Stimulated activated naive CD8-positive, alpha-beta T cell treated with anti-CD3 and anti-CD28 coated beads, Interleukin-15, amount 100 ng/mL, for 72 hours (primary cell): ENCODE measurements at regions not wholly inside any gene's neighbourhood (a gene's known extent, or its start where the extent isn't known, plus 50 kb on each side); places are given as distances from the start of the nearest gene placed in this dataset.

Experiments
- ATAC-seq: fragments of 150-1000 bp; cut with Tn5 transposase; 2 replicates; pipeline ENCODE4 v1.10.0; 2021; ENCODE audit warnings: mild to moderate bottlenecking, moderate library complexity
- DNase-seq, 2 donors: peaks; one replicate each; pipeline ENCODE4 v3.0.0; 2021 to 2022
- H3K27ac Mint-ChIP-seq, 2 donors: one replicate each; pipeline ENCODE4 v1.8.0; 2022; ENCODE audit warnings: mild to moderate bottlenecking in 2 of 2, mixed read lengths in 2 of 2, moderate library complexity in 2 of 2
- H3K27me3 Mint-ChIP-seq: one replicate; pipeline ENCODE4 v1.8.0; 2022; ENCODE audit warnings: mixed read lengths
- H3K4me1 Mint-ChIP-seq: one replicate; pipeline ENCODE4 v1.8.0; 2022; ENCODE audit warnings: mild to moderate bottlenecking, mixed read lengths
- H3K4me3 Mint-ChIP-seq, 2 donors: one replicate each; pipeline ENCODE4 v1.8.0; 2022; ENCODE audit warnings: mild to moderate bottlenecking in 2 of 2, mixed read lengths in 2 of 2, moderate library complexity in 1 of 2
- H3K9me3 Mint-ChIP-seq, 2 donors: one replicate each; pipeline ENCODE4 v1.8.0; 2022; ENCODE audit warnings: mixed read lengths in 2 of 2

GRCh38 chr4:79233820-79234219 is 92.0 kb downstream of the NAA11 start:
- DNase-seq = no peak
- Mint-ChIP-seq H3K4me3 (no peak overlapping the region), H3K27me3 (no peaks in the 10 kb centered on the region), H3K27ac (no peak overlapping the region), H3K4me1 (no peaks in the 10 kb centered on the region), H3K9me3 (no peaks in the 10 kb centered on the region)
- ATAC-seq = no peak

GRCh38 chr4:79232540-79232939 is 93.3 kb downstream of the NAA11 start:
- Mint-ChIP-seq H3K27me3 (no peaks in the 10 kb centered on the region), H3K27ac (no peak overlapping the region), H3K4me1 (no peaks in the 10 kb centered on the region), H3K4me3 (no peak overlapping the region), H3K9me3 (peaks cover 0 to 2% of the 10 kb centered on the region in 2 donors)
- ATAC-seq (no peak), DNase-seq (no peak)

DNA sequence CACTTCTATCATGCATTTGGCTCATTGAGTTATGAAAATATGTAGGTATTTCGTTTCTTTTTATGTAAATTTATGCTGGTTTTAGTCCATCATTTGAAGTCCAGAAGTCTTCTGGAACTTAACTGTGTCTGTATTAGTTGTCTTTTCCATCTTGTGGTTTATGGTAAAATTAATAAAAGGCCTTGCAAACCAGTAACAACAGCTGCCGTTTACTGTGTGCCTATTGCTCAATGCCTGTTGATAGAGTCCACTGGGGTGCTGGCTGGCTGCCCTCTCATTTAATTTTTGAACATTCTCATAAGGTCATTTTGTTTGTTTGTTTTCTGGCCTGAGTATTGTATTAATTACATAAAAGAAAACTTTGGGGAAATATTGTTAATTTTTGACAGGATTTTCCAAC is 98.0 kb downstream of the NAA11 start:
- Mint-ChIP-seq H3K27me3 (no peaks in the 10 kb centered on the region), H3K27ac (no peak overlapping the region), H3K4me3 (no peak overlapping the region), H3K9me3 (peaks cover 0 to 8% of the 10 kb centered on the region in 2 donors), H3K4me1 (no peaks in the 10 kb centered on the region)
- no peak for DNase-seq
- ATAC-seq = no peak

DNA sequence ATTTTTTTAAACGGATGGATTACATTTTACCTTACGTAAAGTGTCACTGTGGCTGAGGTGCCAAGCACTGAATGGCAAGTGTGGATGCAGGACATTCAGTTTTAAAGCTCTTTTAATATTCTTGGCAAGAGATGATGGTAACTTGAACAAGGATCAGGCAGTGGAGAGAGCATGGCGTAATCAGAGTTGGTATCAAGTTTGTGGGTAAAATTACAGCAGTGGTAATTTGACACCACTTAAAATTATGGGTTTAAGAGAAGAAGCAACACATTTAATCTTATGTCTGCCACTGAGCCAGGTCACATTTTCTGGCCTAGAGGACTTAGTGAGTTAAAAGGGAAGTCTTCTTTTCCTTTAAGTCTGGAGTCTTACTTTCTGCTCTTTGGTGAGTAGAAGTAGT is 100.5 kb downstream of the NAA11 start:
- Mint-ChIP-seq H3K9me3 (peaks cover 0 to 8% of the 10 kb centered on the region in 2 donors), H3K27me3 (no peaks in the 10 kb centered on the region), H3K4me3 (no peak overlapping the region), H3K4me1 (no peaks in the 10 kb centered on the region), H3K27ac (no peak overlapping the region)
- no peak for DNase-seq
- no peak for ATAC-seq

DNA sequence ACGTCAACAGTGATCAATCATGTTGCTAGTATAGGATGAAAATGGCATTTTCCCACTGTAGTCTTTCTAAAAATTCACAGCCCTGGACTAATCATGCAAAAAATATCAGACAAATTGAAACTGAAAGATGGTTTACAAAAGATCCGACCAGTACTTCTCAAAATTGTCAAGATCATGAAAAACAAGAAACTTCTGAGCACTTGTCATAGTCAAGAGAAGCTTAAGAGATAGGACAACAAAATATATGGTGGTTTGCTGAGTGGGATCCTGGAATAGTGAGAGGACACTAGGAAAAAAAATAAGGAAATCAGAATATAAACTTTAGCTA is 101.1 kb downstream of the NAA11 start:
- Mint-ChIP-seq H3K27ac (no peak overlapping the region), H3K4me1 (no peaks in the 10 kb centered on the region), H3K27me3 (no peaks in the 10 kb centered on the region), H3K4me3 (no peak overlapping the region), H3K9me3 (peaks cover 0 to 11% of the 10 kb centered on the region in 2 donors)
- ATAC-seq (no peak), DNase-seq (no peak)

GRCh38 chr4:79223993-79224776 is 101.7 kb downstream of the NAA11 start:
- no peak for DNase-seq
- Mint-ChIP-seq H3K27me3 (no peaks in the 10 kb centered on the region), H3K4me3 (no peak overlapping the region), H3K27ac (no peak overlapping the region), H3K9me3 (peaks cover 0 to 16% of the 10 kb centered on the region in 2 donors), H3K4me1 (no peaks in the 10 kb centered on the region)
- ATAC-seq = no peak

DNA sequence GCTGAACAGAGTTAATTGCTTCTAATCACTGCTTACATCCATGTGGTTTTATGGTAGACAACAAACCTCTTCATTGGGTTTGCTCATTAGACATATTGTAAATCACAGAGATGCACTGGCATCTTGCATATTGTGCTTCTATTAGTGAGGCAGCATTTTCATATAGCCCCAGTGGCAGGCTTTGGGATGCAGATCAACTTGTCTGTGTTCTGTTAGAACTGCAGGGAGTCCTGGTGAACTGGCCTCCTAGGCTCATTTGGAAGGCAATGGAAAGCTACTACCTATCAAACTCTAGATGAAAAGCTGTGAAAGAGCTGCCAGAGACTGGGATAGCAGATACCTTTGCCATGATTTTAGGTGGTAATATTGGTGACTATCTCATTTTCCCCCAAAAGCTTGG is 108.8 kb downstream of the NAA11 start:
- Mint-ChIP-seq H3K4me1 (no peaks in the 10 kb centered on the region), H3K27me3 (no peaks in the 10 kb centered on the region), H3K9me3 (peaks cover 0 to 8% of the 10 kb centered on the region in 2 donors), H3K4me3 (no peak overlapping the region), H3K27ac (no peak overlapping the region)
- ATAC-seq = no peak
- no peak for DNase-seq

DNA sequence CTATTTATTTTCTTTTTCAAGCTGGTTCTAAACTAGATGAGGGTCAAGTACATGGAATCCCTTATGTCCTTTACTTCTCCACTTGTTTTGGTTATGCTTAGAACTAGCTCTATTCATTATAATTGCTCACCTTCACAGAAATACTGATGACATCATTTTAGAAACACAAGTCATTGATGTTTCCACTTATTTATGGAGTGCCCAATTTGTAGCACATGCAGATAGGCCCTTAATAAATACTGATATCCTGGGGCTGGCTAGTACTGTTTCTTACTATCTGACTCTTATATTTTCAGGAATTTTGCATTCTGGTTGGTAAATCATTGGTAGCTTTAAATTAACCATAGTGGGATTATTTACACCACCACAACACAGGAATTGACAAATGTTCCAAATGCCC is 112.2 kb downstream of the NAA11 start:
- no peak overlapping the region for H3K27ac Mint-ChIP-seq
- no peak overlapping the region for H3K4me3 Mint-ChIP-seq
- H3K9me3 Mint-ChIP-seq = no peaks in the 10 kb centered on the region
- H3K4me1 Mint-ChIP-seq = no peaks in the 10 kb centered on the region
- ATAC-seq (no peak), DNase-seq (no peak)
- H3K27me3 Mint-ChIP-seq = no peaks in the 10 kb centered on the region

DNA sequence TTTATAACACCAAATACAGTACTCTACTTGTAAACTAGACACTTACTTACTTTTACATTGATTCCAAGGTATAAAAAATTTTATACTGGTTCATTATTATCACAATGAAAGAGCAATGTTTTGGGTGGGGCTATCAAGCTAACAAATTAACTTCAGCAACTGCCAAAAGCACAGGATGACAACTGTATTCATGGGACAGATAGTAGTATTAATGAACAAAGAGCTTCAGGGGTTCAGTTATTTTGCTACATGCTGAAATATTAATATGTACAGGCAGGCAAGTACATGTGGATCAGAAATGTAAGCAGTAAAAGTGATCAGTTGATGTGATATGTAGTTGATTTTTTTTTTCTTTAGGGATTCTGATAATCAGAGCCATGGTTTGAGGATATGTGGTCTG is 112.9 kb downstream of the NAA11 start:
- ATAC-seq (no peak), DNase-seq (no peak)
- Mint-ChIP-seq H3K27ac (no peak overlapping the region), H3K9me3 (no peaks in the 10 kb centered on the region), H3K4me3 (no peak overlapping the region), H3K27me3 (no peaks in the 10 kb centered on the region), H3K4me1 (no peaks in the 10 kb centered on the region)

DNA sequence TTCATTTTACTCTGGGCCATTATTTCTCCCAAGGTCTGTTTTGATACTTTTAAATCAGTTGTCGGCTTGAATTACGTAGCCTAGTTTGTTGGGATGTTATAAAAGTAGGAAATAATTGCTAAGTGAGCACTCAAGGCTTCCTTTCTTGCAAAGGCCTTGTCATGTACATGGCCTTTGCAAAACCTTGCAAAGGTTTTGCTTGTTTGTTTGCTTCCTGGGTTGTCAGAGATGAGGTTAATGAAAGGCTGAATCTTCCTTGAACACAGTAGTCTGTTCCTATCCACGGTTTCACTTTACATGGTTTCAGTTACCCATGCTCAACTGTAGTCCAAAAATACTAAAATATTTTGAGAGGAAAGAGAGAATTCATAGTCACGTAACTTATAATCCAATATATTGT is 113.5 kb downstream of the NAA11 start:
- ATAC-seq (no peak), DNase-seq (no peak)
- no peaks in the 10 kb centered on the region for H3K9me3 Mint-ChIP-seq
- no peaks in the 10 kb centered on the region for H3K4me1 Mint-ChIP-seq
- no peak overlapping the region for H3K4me3 Mint-ChIP-seq
- no peaks in the 10 kb centered on the region for H3K27me3 Mint-ChIP-seq
- no peak overlapping the region for H3K27ac Mint-ChIP-seq

GRCh38 chr4:79211490-79211889 is 114.4 kb downstream of the NAA11 start:
- Mint-ChIP-seq H3K4me1 (no peaks in the 10 kb centered on the region), H3K27me3 (no peaks in the 10 kb centered on the region), H3K27ac (no peak overlapping the region), H3K4me3 (no peak overlapping the region), H3K9me3 (no peaks in the 10 kb centered on the region)
- DNase-seq (no peak), ATAC-seq (no peak)

DNA sequence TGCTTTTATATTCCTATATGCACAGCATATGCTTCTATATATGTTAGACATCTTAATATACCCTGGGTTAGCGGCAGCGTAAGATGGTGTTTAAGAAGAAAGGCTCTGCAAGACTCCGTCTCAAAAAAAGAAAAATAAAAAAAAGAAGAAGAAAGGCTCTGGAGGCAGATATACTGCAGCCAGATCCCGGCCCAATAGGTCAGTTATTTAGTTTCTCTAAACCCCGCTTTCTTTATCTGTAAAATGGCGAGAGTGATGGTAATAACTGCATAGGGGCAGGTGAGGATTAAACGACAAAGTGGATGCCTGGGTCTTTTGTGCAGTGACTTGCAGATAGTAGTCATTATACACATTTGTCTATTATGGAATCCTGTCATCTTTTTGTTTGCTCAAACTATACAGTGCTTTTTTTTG is 115.2 kb downstream of the NAA11 start:
- no peak overlapping the region for H3K27ac Mint-ChIP-seq
- H3K4me3 Mint-ChIP-seq = no peak overlapping the region
- H3K27me3 Mint-ChIP-seq = no peaks in the 10 kb centered on the region
- no peaks in the 10 kb centered on the region for H3K4me1 Mint-ChIP-seq
- no peak for DNase-seq
- ATAC-seq = no peak
- no peaks in the 10 kb centered on the region for H3K9me3 Mint-ChIP-seq

DNA sequence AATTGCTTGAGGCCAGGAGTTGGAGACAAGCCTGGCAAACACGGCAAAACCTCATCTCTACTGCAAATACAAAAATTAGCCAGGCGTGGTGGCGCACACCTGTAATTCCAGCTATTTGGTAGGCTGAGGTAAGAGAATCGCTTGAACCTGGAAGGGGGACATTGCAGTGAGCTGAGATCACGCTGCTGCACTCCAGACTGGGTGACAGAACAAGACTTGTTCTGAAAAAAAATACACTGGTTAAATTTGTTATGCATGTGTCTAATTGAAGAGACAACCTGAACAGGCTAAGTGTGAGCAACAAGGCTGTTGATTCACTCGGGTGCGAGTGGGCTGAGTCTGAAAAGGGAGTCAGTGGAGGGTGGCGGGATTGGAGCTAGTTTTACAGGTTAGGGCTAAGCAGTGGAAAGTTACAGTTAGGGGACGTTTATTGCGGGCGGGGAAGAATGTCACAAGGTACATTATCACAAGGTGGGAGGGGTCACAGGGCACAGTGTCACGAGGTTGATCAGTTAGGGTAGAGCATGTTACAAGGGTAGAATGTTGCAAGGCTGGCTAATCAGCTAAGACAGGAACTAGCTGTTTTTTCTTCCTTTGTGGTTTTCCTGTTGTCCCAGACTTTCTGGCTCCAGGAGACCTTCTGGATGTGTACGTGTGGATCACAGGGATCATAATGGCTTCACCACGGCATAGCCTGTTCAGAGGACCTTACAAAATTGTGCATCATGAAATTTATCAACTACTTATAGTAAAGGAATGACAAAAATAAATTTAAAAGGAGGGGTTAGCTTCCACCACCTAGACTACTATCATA is 115.8 kb downstream of the NAA11 start:
- H3K4me3 Mint-ChIP-seq = no peak overlapping the region
- no peaks in the 10 kb centered on the region for H3K27me3 Mint-ChIP-seq
- DNase-seq = no peak
- H3K9me3 Mint-ChIP-seq = no peaks in the 10 kb centered on the region
- no peaks in the 10 kb centered on the region for H3K4me1 Mint-ChIP-seq
- ATAC-seq = no peak
- peak overlapping the region in 1 of 2 donors; percentile 15 for H3K27ac Mint-ChIP-seq

DNA sequence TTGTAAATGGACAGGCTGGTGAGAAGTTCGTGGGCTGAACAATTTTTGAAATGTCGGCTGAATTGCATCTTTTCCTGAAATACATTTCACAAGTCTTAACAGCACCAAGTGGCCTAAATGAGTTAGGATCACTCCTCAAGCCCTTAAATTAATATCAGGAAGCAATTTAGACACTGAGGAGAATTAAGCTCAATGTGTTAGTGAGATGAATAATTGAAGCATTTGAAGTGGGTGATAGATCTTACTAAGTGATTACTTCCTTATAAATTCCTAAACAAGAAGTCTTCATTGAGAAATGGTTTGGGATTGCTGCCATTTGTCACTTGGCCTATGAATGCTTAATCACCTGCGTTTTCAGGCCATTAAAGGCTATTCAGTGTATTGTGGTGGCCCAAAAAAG is 116.8 kb downstream of the NAA11 start:
- ATAC-seq (no peak), DNase-seq (no peak)
- no peak overlapping the region for H3K4me3 Mint-ChIP-seq
- no peaks in the 10 kb centered on the region for H3K9me3 Mint-ChIP-seq
- no peak overlapping the region for H3K27ac Mint-ChIP-seq
- H3K4me1 Mint-ChIP-seq = no peaks in the 10 kb centered on the region
- no peaks in the 10 kb centered on the region for H3K27me3 Mint-ChIP-seq

DNA sequence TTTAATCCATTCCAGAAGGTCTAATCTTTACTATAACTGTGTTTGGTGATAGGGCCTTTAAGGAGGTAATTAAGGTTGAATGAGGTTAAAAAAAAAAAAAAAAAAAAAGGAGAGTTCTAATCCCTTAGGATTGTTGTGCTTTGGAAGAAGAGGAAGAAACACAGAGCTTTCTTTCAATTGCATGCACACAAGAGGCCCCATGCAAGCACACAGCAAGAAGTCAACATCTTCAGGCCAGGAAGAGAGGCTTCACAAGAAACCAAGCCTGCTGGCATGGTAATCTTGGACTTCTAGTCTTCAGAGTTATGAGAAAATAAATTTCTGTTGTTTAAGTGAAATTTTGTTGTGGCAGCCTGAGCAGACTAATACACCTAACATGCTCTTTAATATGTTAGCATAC is 118.6 kb downstream of the NAA11 start:
- Mint-ChIP-seq H3K27me3 (no peaks in the 10 kb centered on the region), H3K27ac (no peak overlapping the region), H3K4me3 (no peak overlapping the region), H3K9me3 (no peaks in the 10 kb centered on the region), H3K4me1 (no peaks in the 10 kb centered on the region)
- ATAC-seq (no peak), DNase-seq (no peak)

DNA sequence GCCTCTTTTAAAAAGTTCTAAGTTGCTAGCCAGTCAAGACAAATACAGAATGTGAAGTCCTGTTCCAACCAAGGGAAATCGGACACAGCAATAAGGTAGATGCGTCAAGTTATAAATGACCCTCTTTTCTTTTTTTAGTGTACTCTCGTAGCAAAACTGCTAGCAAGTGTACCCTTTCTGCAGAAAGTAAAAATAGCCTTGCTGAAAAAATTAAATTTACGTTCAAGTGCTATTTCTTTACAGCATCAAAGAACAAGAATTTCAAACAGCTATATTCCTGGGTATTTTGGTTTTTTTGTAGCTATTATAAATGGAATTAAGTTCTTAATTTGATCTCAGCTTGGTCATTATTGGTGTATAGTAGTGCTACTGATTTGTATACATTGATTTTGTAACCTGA is 119.2 kb downstream of the NAA11 start:
- Mint-ChIP-seq H3K9me3 (no peaks in the 10 kb centered on the region), H3K4me3 (no peak overlapping the region), H3K4me1 (no peaks in the 10 kb centered on the region), H3K27ac (no peak overlapping the region), H3K27me3 (no peaks in the 10 kb centered on the region)
- ATAC-seq = no peak
- no peak for DNase-seq
